SK-N-SH (cell line): ENCODE measurements at regions not wholly inside any gene's neighbourhood (a gene's known extent, or its start where the extent isn't known, plus 50 kb on each side); places are given as distances from the start of the nearest gene placed in this dataset.

Experiments
- CTCF ChIA-PET: fragments of 300-600, 350-600 bp; formaldehyde crosslinking; extraction: SDS; loops from one replicate; lab custom pipeline; 2021; lab: Yijun Ruan, JAX
- POLR2A ChIA-PET: fragments of 350-600 bp; sonication (Branson Sonifier 250); formaldehyde crosslinking; extraction: SDS; loops from one replicate; lab custom pipeline; 2020; ENCODE audit warnings: antibody characterized with exemption, inconsistent platforms; lab: Yijun Ruan, JAX
- DNase-seq: peaks from one replicate; pipeline ENCODE4 v3.0.0; 2012
- H2AFZ ChIP-seq: fragments of 200-600 bp; sonication (generic); 2 replicates; pipeline ENCODE4 v1.8.1; 2016; ENCODE audit warnings: antibody characterized with exemption, mild to moderate bottlenecking, low read depth
- H3F3A ChIP-seq: fragments of 200-600 bp; sonication (generic); replicated peaks from 2 replicates; pipeline ENCODE3; 2016; ENCODE audit warnings: antibody characterized with exemption, mild to moderate bottlenecking; ENCODE audit not compliant: insufficient read depth
- H3K27ac ChIP-seq, 2 experiments: fragments of 200-500 bp in 1 of 2; fragments of 200-600 bp in 1 of 2; sonication (Bioruptor generic) in 1 of 2; sonication (generic), shearing (Covaris generic) in 1 of 2; 2 replicates each; pipeline versions ENCODE4 v1.5.1 to v1.6.1; 2014 to 2016; ENCODE audit warnings: low read depth in 2 of 2, inconsistent platforms in 1 of 2, low read length in 1 of 2, mild to moderate bottlenecking in 1 of 2, mixed read lengths in 1 of 2
- H3K27me3 ChIP-seq: fragments of 200-600 bp; sonication (generic), shearing (Covaris generic); 2 replicates; pipeline ENCODE4 v1.6.1; 2016; ENCODE audit warnings: mixed run types; ENCODE audit not compliant: insufficient read depth
- H3K36me3 ChIP-seq, 2 experiments: fragments of 200-500 bp in 1 of 2; fragments of 200-600 bp in 1 of 2; sonication (Bioruptor generic) in 1 of 2; sonication (generic) in 1 of 2; replicated peaks in 1 of 2; 2 replicates each; pipeline versions ENCODE3 to v1.5.1; 2014 to 2016; ENCODE audit warnings: low read length in 1 of 2, mild to moderate bottlenecking in 1 of 2; ENCODE audit not compliant: insufficient read depth in 2 of 2, control insufficient read depth in 1 of 2
- H3K4me1 ChIP-seq, 2 experiments: fragments of 200-500 bp in 1 of 2; fragments of 200-600 bp in 1 of 2; sonication (Bioruptor generic) in 1 of 2; sonication (generic), shearing (Covaris generic) in 1 of 2; 2 replicates each; pipeline versions ENCODE4 v1.5.1 to v1.6.1; 2014 to 2016; ENCODE audit warnings: low read depth in 1 of 2, low read length in 1 of 2, mixed run types in 1 of 2; ENCODE audit not compliant: insufficient read depth in 2 of 2, control insufficient read depth in 1 of 2
- H3K4me2 ChIP-seq: fragments of 200-600 bp; sonication (generic), shearing (Covaris generic); 2 replicates; pipeline ENCODE4 v1.6.1; 2017; ENCODE audit warnings: mixed run types
- H3K4me3 ChIP-seq, 2 experiments: fragments of 200-500 bp in 1 of 2; fragments of 200-600 bp in 1 of 2; sonication (Bioruptor generic) in 1 of 2; sonication (generic), shearing (Covaris generic) in 1 of 2; 2 replicates each; pipeline versions ENCODE4 v1.5.1 to v1.8.1; 2014 to 2016; ENCODE audit warnings: low read depth in 2 of 2, inconsistent platforms in 1 of 2, low read length in 1 of 2, mild to moderate bottlenecking in 1 of 2, mixed read lengths in 1 of 2, moderate library complexity in 1 of 2
- H3K79me2 ChIP-seq: fragments of 200-600 bp; sonication (generic); 2 replicates; pipeline ENCODE4 v1.8.1; 2017; ENCODE audit warnings: mild to moderate bottlenecking; ENCODE audit not compliant: insufficient read depth
- H3K9ac ChIP-seq: fragments of 200-600 bp; sonication (generic); 2 replicates; pipeline ENCODE4 v1.6.1; 2017; ENCODE audit warnings: mixed run types
- H3K9me2 ChIP-seq: fragments of 200-600 bp; sonication (generic); 2 replicates; pipeline ENCODE4 v1.6.1; 2017; ENCODE audit warnings: mixed run types
- H3K9me3 ChIP-seq: fragments of 200-600 bp; sonication (generic); 2 replicates; pipeline ENCODE4 v1.6.1; 2017; ENCODE audit warnings: mixed run types, mild to moderate bottlenecking, moderate library complexity
- H4K20me1 ChIP-seq: fragments of 200-600 bp; sonication (generic); 2 replicates; pipeline ENCODE4 v1.6.1; 2017; ENCODE audit warnings: mild to moderate bottlenecking, mixed run types; ENCODE audit not compliant: insufficient read depth
- CTCF ChIP-seq: fragments of 200-600 bp; sonication (generic); IDR thresholded peaks from 2 replicates; pipeline ENCODE4 v1.6.1; 2017; ENCODE audit warnings: antibody characterized with exemption, mild to moderate bottlenecking, moderate library complexity
- EZH2phosphoT487 ChIP-seq: fragments of 200-600 bp; sonication (generic); IDR thresholded peaks from 2 replicates; pipeline ENCODE4 v1.6.1; 2017; ENCODE audit warnings: low read depth, mixed run types, mild to moderate bottlenecking, antibody characterized with exemption, moderate library complexity, borderline replicate concordance
- FOSL2 ChIP-seq: IDR thresholded peaks from 2 replicates; pipeline ENCODE4 v1.4.0; 2012; ENCODE audit warnings: low read depth, mild to moderate bottlenecking, moderate library complexity, borderline replicate concordance
- GABPA ChIP-seq: IDR thresholded peaks from 2 replicates; pipeline ENCODE4 v1.4.0; 2012; ENCODE audit warnings: low read depth, mild to moderate bottlenecking
- MEF2A ChIP-seq: IDR thresholded peaks from 2 replicates; pipeline ENCODE4 v1.4.0; 2012; ENCODE audit warnings: low read depth, borderline replicate concordance
- MXI1 ChIP-seq: IDR thresholded peaks from 2 replicates; pipeline ENCODE4 v1.6.1; 2012; ENCODE audit warnings: mild to moderate bottlenecking, low read depth, low read length, improper control_type of control experiment
- NFIC ChIP-seq: IDR thresholded peaks from 2 replicates; pipeline ENCODE4 v1.4.0; 2012; ENCODE audit warnings: borderline replicate concordance
- POLR2AphosphoS5 ChIP-seq: IDR thresholded peaks from 2 replicates; pipeline ENCODE4 v1.6.1; 2012; ENCODE audit warnings: low read depth, low read length
- RCOR1 ChIP-seq: fragments of 150-350 bp; IDR thresholded peaks from 2 replicates; pipeline ENCODE4 v1.6.1; 2017; ENCODE audit warnings: antibody characterized with exemption, low read length
- REST ChIP-seq: IDR thresholded peaks from 2 replicates; pipeline ENCODE4 v1.6.1; 2012; ENCODE audit warnings: mild to moderate bottlenecking, low read depth, low read length, moderate library complexity
- RXRA ChIP-seq: IDR thresholded peaks from 2 replicates; pipeline ENCODE4 v1.4.0; 2012; ENCODE audit warnings: low read depth, mild to moderate bottlenecking, borderline replicate concordance
- SIN3A ChIP-seq: IDR thresholded peaks from 2 replicates; pipeline ENCODE4 v1.6.1; 2012; ENCODE audit warnings: low read depth, mild to moderate bottlenecking, low read length, moderate library complexity, borderline replicate concordance
- SMC3 ChIP-seq: IDR thresholded peaks from 2 replicates; pipeline ENCODE4 v1.6.1; 2012; ENCODE audit warnings: low read depth, low read length, improper control_type of control experiment
- TAF1 ChIP-seq: IDR thresholded peaks from 2 replicates; pipeline ENCODE4 v1.6.1; 2012; ENCODE audit warnings: low read depth, mild to moderate bottlenecking, low read length, moderate library complexity, borderline replicate concordance
- TEAD4 ChIP-seq: IDR thresholded peaks from 2 replicates; pipeline ENCODE4 v1.4.0; 2012; ENCODE audit warnings: mild to moderate bottlenecking, borderline replicate concordance; ENCODE audit not compliant: insufficient read depth
- WGBS: methylation state at CpG from one replicate; pipeline ENCODE4 v1.1.6; 2017; ENCODE audit warnings: low lambda C conversion rate; 5-methylcytosine and 5-hydroxymethylcytosine counted together
- TF ChIP-seq, protein P1 (sequence below): IDR thresholded peaks from 2 replicates; pipeline ENCODE4; 2012
- TF ChIP-seq, protein P2 (sequence below): IDR thresholded peaks from 2 replicates; pipeline ENCODE4 v1.4.0; 2012; ENCODE audit warnings: low read depth

- WGBS, result 2% methylated on average over 4 of the region's 4 CpGs
- POLR2A ChIA-PET, result no interaction called here
- no peaks in the 10 kb centered on the region for H3K9me3 ChIP-seq
Observed at GRCh38 chr2:219959471-219959870, 332.0 kb downstream of the SLC4A3 start.

GRCh38 chr2:219961947-219962498 lies 334.6 kb downstream of the SLC4A3 start:
- CTCF ChIA-PET, result no interaction called here
- H4K20me1 ChIP-seq, result no peaks in the 10 kb centered on the region
- TF ChIP-seq POLR2AphosphoS5 (no peak), GABPA (no peak), SMC3 (no peak), TAF1 (no peak), TEAD4 (no peak), NFIC (no peak), RXRA (no peak), EZH2phosphoT487 (no peak), CTCF (no peak), RCOR1 (no peak), FOSL2 (no peak), REST (no peak), MEF2A (no peak), MXI1 (no peak), SIN3A (no peak)
- TF ChIP-seq, protein P1, sequence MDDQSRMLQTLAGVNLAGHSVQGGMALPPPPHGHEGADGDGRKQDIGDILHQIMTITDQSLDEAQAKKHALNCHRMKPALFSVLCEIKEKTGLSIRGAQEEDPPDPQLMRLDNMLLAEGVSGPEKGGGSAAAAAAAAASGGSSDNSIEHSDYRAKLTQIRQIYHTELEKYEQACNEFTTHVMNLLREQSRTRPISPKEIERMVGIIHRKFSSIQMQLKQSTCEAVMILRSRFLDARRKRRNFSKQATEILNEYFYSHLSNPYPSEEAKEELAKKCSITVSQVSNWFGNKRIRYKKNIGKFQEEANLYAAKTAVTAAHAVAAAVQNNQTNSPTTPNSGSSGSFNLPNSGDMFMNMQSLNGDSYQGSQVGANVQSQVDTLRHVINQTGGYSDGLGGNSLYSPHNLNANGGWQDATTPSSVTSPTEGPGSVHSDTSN, result no peak
- TF ChIP-seq, protein P2, sequence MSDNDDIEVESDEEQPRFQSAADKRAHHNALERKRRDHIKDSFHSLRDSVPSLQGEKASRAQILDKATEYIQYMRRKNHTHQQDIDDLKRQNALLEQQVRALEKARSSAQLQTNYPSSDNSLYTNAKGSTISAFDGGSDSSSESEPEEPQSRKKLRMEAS, result no peak

More at GRCh38 chr2:219959471-219959870, 332.0 kb downstream of the SLC4A3 start:
- no peaks in the 10 kb centered on the region for H4K20me1 ChIP-seq
- H3K4me2 ChIP-seq, result no peak overlapping the region
- H3K79me2 ChIP-seq, result no peaks in the 10 kb centered on the region
- H3K36me3 ChIP-seq, result no peaks in the 10 kb centered on the region
- no peaks in the 10 kb centered on the region for H3K27me3 ChIP-seq
- H3K27ac ChIP-seq, result no peak overlapping the region
- no peaks in the 10 kb centered on the region for H3F3A ChIP-seq
- no peak overlapping the region for H2AFZ ChIP-seq
- no peaks in the 10 kb centered on the region for H3K4me1 ChIP-seq
- no peak overlapping the region for H3K4me3 ChIP-seq
- H3K9ac ChIP-seq, result no peak overlapping the region
- TF ChIP-seq GABPA (no peak), EZH2phosphoT487 (no peak), MXI1 (no peak)
- TF ChIP-seq, protein P2, result no peak
- TF ChIP-seq, all 33 proteins: peak for 0
- no peaks in the 10 kb centered on the region for H3K9me2 ChIP-seq
- no peak for DNase-seq
- CTCF ChIA-PET, result no interaction called here

More at GRCh38 chr2:219961947-219962498, 334.6 kb downstream of the SLC4A3 start:
- Histone ChIP-seq H3K79me2 (no peaks in the 10 kb centered on the region), H3K9me3 (no peaks in the 10 kb centered on the region), H3F3A (no peaks in the 10 kb centered on the region), H3K27me3 (no peaks in the 10 kb centered on the region), H3K27ac (no peak overlapping the region), H3K4me3 (no peak overlapping the region), H2AFZ (no peak overlapping the region), H3K9me2 (no peaks in the 10 kb centered on the region), H3K4me1 (no peaks in the 10 kb centered on the region), H3K36me3 (no peaks in the 10 kb centered on the region), H3K4me2 (no peak overlapping the region), H3K9ac (no peak overlapping the region)
- no peak for DNase-seq
- WGBS, result 11% methylated on average over 4 of the region's 4 CpGs
- POLR2A ChIA-PET, result no interaction called here
